Spleen (tissue), 11 donors: ENCODE measurements at regions not wholly inside any gene's neighbourhood (a gene's known extent, or its start where the extent isn't known, plus 50 kb on each side); places are given as distances from the start of the nearest gene placed in this dataset.
"Not testable (repeated sequence)": the region's sequence is repeated elsewhere in the genome, so short reads cannot be mapped to it uniquely, and the experiment has no call there.

ENCODE experiments used
- DNase-seq: peaks from one replicate; pipeline ENCODE4 v3.0.0-alpha.2; 2020
- H3K27ac ChIP-seq, 8 donors: fragments of 200-600 bp; sonication (generic) in 7 of 8; 1 replicate in 4 of 8; 2 replicates in 4 of 8; pipeline versions ENCODE4 v1.5.0 to v1.8.0; 2016 to 2021; ENCODE audit warnings: inconsistent platforms in 4 of 8, mild to moderate bottlenecking in 4 of 8, moderate library complexity in 1 of 8
- H3K27me3 ChIP-seq, 7 donors: fragments of 200-600 bp; sonication (generic) in 6 of 7; replicated peaks in 1 of 7; 1 replicate in 4 of 7; 2 replicates in 3 of 7; pipeline versions ENCODE4 v1.5.0 to v1.8.0; 2016 to 2021; ENCODE audit warnings: inconsistent platforms in 3 of 7, mild to moderate bottlenecking in 1 of 7
- H3K36me3 ChIP-seq, 6 donors: fragments of 200-600 bp; sonication (generic) in 5 of 6; 1 replicate in 4 of 6; 2 replicates in 2 of 6; pipeline versions ENCODE4 v1.5.0 to v1.8.0; 2016 to 2021; ENCODE audit warnings: inconsistent platforms in 2 of 6
- H3K4me1 ChIP-seq, 6 donors: fragments of 200-600 bp; sonication (generic) in 5 of 6; 1 replicate in 3 of 6; 2 replicates in 3 of 6; pipeline versions ENCODE4 v1.5.0 to v1.8.0; 2016 to 2021; ENCODE audit warnings: inconsistent platforms in 3 of 6
- H3K4me3 ChIP-seq, 8 donors: fragments of 200-600 bp; sonication (generic) in 7 of 8; 1 replicate in 4 of 8; 2 replicates in 4 of 8; pipeline versions ENCODE4 v1.5.0 to v1.8.0; 2016 to 2021; ENCODE audit warnings: inconsistent platforms in 4 of 8, mild to moderate bottlenecking in 4 of 8, moderate library complexity in 2 of 8
- H3K9me3 ChIP-seq, 8 donors: fragments of 200-600 bp; sonication (generic) in 7 of 8; 1 replicate in 4 of 8; 2 replicates in 4 of 8; pipeline versions ENCODE4 v1.5.0 to v1.8.0; 2016 to 2021; ENCODE audit warnings: inconsistent platforms in 4 of 8
- POLR2A ChIP-seq, 3 donors: fragments of 450-650 bp; IDR thresholded peaks; one replicate each; pipeline ENCODE4 v1.5.1; 2017; ENCODE audit warnings: antibody characterized with exemption in 3 of 3, mild to moderate bottlenecking in 1 of 3
- POLR2AphosphoS5 ChIP-seq, 3 donors: sonication (generic); formaldehyde crosslinking; IDR thresholded peaks; one replicate each; pipeline ENCODE4 v1.5.1; 2017; ENCODE audit warnings: antibody characterized with exemption in 3 of 3
- WGBS, 5 donors: extraction: QIAGEN DNeasy Blood & Tissue Kit in 3 of 5; methylation state at CpG; one replicate each; pipeline versions ENCODE4 v1.1.5 to v1.1.7; 2013 to 2018; 5-methylcytosine and 5-hydroxymethylcytosine counted together
- intact Hi-C: fragments of 100-400 bp; cut with DNase I; formaldehyde crosslinking; loops from one replicate; pipeline ENCODE4 v1.15.0; 2023; ENCODE audit warnings: low total_unique reads
- TF ChIP-seq, protein P1 (sequence below), 11 experiments: fragments of 200-600 bp in 7 of 11; fragments of 450-650 bp in 4 of 11; sonication (generic) in 4 of 11; IDR thresholded peaks in 8 of 11; conservative IDR thresholded peaks in 3 of 11; 1 replicate in 7 of 11; 2 replicates in 4 of 11; pipeline versions ENCODE4 v1.4.0 to v1.8.0; 2016 to 2021; ENCODE audit warnings: antibody characterized with exemption in 11 of 11, inconsistent platforms in 4 of 11, mild to moderate bottlenecking in 1 of 11
- donor health status: healthy with polysubstance abuse.
- donor health status: DM: no; HTN: no; CAD: no; lungs with moderate emphysema.
- donor health status: DM: no; HTN: no; CAD: no.
- donor health status: Bipolar disorder and iron deficiency.
- donor health status: healthy.
- donor health status: DM: no; HTN: no; CAD: no.
- donor health status: DM: yes; HTN: yes; CAD: no.

GRCh38 chr2:65762068-65762467, 329.7 kb upstream of the SPRED2 start:
- TF ChIP-seq, protein P1, sequence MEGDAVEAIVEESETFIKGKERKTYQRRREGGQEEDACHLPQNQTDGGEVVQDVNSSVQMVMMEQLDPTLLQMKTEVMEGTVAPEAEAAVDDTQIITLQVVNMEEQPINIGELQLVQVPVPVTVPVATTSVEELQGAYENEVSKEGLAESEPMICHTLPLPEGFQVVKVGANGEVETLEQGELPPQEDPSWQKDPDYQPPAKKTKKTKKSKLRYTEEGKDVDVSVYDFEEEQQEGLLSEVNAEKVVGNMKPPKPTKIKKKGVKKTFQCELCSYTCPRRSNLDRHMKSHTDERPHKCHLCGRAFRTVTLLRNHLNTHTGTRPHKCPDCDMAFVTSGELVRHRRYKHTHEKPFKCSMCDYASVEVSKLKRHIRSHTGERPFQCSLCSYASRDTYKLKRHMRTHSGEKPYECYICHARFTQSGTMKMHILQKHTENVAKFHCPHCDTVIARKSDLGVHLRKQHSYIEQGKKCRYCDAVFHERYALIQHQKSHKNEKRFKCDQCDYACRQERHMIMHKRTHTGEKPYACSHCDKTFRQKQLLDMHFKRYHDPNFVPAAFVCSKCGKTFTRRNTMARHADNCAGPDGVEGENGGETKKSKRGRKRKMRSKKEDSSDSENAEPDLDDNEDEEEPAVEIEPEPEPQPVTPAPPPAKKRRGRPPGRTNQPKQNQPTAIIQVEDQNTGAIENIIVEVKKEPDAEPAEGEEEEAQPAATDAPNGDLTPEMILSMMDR (IDR thresholded peaks at IDR 0.05 in 8 of 11, conservative IDR thresholded peaks at IDR 0.05 in 3 of 11): no peak
- no peak for TF ChIP-seq POLR2A (IDR thresholded peaks at IDR 0.05)
- no peak for TF ChIP-seq POLR2AphosphoS5 (IDR thresholded peaks at IDR 0.05)
- no peak overlapping the region for H3K27ac ChIP-seq
- H3K27me3 ChIP-seq: peaks cover 0 to 9% (median 0%) of the 10 kb centered on the region in 7 donors
- WGBS, 5 donors: 63 to 77% (median 73%) methylated on average over 3 of the region's 3 CpGs
- no peaks in the 10 kb centered on the region for H3K4me1 ChIP-seq
- intact Hi-C loops: no loop called here
- H3K9me3 ChIP-seq: peaks cover 0 to 10% (median 9%) of the 10 kb centered on the region in 8 donors
- H3K36me3 ChIP-seq: no peaks in the 10 kb centered on the region
- DNase-seq: no peak
- no peak overlapping the region for H3K4me3 ChIP-seq

DNA sequence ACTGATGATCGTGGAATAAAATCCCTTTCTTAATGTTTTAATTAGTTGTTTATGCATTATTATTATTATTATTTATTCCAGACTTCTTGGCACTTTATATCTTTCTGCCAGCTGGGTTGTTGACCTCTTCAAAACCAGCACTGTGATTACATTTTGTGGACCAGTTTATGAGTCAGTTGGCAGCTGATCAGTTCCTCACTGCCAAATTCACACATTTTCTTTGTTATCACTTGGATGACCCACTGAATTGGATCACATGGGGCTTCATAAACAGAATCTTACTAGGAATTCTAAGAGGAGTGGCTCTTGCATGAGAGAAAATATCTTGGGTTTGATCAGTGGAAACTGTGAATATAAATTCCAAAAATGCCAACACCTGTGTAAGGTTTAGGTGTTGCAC, 321.8 kb upstream of the SPRED2 start:
- TF ChIP-seq POLR2A (IDR thresholded peaks at IDR 0.05): no peak
- no peak for TF ChIP-seq POLR2AphosphoS5 (IDR thresholded peaks at IDR 0.05)
- Histone ChIP-seq H3K36me3 (no peaks in the 10 kb centered on the region), H3K9me3 (peaks cover 0 to 31% (median 18%) of the 10 kb centered on the region in 8 donors), H3K27ac (no peak overlapping the region), H3K4me3 (no peak overlapping the region), H3K4me1 (no peaks in the 10 kb centered on the region), H3K27me3 (no peaks in the 10 kb centered on the region)
- 72 to 83% (median 80%) methylated on average over 1 of the region's 1 CpG for WGBS, 5 donors
- intact Hi-C loops: no loop called here
- DNase-seq: no peak

DNA sequence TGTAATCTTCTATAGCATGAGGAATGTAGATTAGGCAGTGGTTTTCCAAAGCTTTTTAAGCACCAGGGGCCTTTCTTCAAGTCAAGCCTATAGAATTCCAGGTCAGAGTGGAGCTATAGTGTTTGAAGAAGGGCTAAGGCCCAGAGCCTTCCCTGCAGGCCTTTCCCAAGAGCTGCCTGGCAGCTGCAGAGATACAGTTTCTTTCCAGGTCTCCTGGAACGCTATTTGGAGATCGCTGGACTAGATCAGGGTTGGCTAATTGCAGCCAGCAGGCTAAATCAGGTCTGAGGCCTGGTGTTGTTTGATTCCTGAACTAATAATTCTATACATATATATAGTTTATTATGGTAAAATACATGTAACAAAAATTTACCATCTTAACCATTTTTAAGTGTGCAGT, 319.0 kb upstream of the SPRED2 start:
- WGBS, 5 donors: 79 to 98% (median 98%) methylated on average over 2 of the region's 2 CpGs
- Histone ChIP-seq H3K4me1 (no peaks in the 10 kb centered on the region), H3K27me3 (no peaks in the 10 kb centered on the region), H3K9me3 (peaks cover 0 to 16% (median 2%) of the 10 kb centered on the region in 8 donors), H3K36me3 (no peaks in the 10 kb centered on the region), H3K27ac (no peak overlapping the region), H3K4me3 (no peak overlapping the region)
- no peak for DNase-seq
- intact Hi-C loops: no loop called here
- TF ChIP-seq POLR2AphosphoS5 (IDR thresholded peaks at IDR 0.05) (no peak), POLR2A (IDR thresholded peaks at IDR 0.05) (no peak)
- TF ChIP-seq, protein P1 (IDR thresholded peaks at IDR 0.05 in 8 of 11, conservative IDR thresholded peaks at IDR 0.05 in 3 of 11): no peak

GRCh38 chr2:65749545-65749944, 317.1 kb upstream of the SPRED2 start:
- Histone ChIP-seq H3K4me1 (no peaks in the 10 kb centered on the region), H3K9me3 (no peaks in the 10 kb centered on the region), H3K4me3 (no peak overlapping the region), H3K27me3 (no peaks in the 10 kb centered on the region), H3K27ac (no peak overlapping the region), H3K36me3 (no peaks in the 10 kb centered on the region)
- no peak for DNase-seq
- 57 to 83% (median 58%) methylated on average over 3 of the region's 3 CpGs for WGBS, 5 donors
- TF ChIP-seq POLR2AphosphoS5 (IDR thresholded peaks at IDR 0.05) (no peak), POLR2A (IDR thresholded peaks at IDR 0.05) (no peak)
- TF ChIP-seq, protein P1 (IDR thresholded peaks at IDR 0.05 in 8 of 11, conservative IDR thresholded peaks at IDR 0.05 in 3 of 11): no peak
- intact Hi-C loops: no loop called here

DNA sequence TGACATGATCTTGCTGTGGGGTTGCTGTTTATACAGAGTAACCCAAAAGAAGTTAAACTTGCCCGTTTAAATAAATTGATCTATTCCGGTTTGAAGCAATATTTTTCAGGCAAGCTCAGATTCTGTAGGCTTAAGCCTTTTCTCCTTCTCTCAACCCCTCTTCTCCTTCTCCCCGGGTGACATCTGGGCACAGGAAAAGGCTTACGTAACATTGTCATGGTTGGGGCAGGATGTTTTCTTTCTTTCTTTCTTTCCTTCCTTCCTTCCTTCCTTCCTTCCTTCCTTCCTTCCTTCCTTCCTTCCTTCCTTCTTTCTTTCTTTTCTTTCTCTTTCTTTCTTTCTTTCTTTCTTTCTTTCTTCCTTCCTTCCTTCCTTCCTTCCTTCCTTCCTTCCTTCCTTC, 315.5 kb upstream of the SPRED2 start:
- DNase-seq, H3K27me3 ChIP-seq, H3K36me3 ChIP-seq, H3K4me1 ChIP-seq, intact Hi-C loops, H3K4me3 ChIP-seq, H3K9me3 ChIP-seq: not testable (repeated sequence)
- 41 to 71% (median 62%) methylated on average over 4 of the region's 4 CpGs for whole genome bisulfite sequencing, 5 donors
- H3K27ac ChIP-seq: peak overlapping the region in 1 of 8 donors; percentile 41
